MM.1S (cell line): ENCODE measurements at regions not wholly inside any gene's neighbourhood (a gene's known extent, or its start where the extent isn't known, plus 50 kb on each side); places are given as distances from the start of the nearest gene placed in this dataset.

Experiments used
- EZH2 ChIP-seq: fragments of 300-600 bp; sonication (generic); optimal IDR thresholded peaks from 2 replicates; pipeline ENCODE3; 2017; ENCODE audit warnings: low read depth, mild to moderate bottlenecking, antibody characterized with exemption, low read length, mixed read lengths
- TF ChIP-seq, protein P1 (sequence below): fragments of 300-600 bp; sonication (generic); IDR thresholded peaks from 2 replicates; pipeline ENCODE4 v1.5.1; 2016; ENCODE audit warnings: antibody characterized with exemption, low read length, mixed read lengths

DNA sequence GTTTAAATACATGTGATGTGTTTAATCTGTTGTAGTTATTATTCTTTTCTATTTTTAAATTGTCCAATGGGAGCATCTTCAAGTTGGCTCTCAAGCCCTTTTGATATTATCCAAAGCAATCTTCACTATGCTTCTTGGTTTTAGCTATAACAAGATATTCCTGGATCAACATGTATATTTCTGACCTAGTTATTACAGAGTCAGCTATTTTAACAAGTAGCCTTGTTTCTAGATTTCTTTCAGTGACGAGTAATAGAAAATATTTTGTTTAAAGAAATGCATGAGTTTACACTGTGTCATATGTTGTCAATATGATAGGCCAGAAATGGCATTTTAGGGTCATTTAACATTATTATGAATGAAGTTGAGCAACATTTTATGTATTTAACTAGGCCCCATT is 421.8 kb upstream of the MAP2 start:
- TF ChIP-seq, protein P1, sequence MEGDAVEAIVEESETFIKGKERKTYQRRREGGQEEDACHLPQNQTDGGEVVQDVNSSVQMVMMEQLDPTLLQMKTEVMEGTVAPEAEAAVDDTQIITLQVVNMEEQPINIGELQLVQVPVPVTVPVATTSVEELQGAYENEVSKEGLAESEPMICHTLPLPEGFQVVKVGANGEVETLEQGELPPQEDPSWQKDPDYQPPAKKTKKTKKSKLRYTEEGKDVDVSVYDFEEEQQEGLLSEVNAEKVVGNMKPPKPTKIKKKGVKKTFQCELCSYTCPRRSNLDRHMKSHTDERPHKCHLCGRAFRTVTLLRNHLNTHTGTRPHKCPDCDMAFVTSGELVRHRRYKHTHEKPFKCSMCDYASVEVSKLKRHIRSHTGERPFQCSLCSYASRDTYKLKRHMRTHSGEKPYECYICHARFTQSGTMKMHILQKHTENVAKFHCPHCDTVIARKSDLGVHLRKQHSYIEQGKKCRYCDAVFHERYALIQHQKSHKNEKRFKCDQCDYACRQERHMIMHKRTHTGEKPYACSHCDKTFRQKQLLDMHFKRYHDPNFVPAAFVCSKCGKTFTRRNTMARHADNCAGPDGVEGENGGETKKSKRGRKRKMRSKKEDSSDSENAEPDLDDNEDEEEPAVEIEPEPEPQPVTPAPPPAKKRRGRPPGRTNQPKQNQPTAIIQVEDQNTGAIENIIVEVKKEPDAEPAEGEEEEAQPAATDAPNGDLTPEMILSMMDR: no peak
- TF ChIP-seq EZH2: no peak
